SK-N-SH treated with all-trans-retinoic acid at 6 μM for 48 hours (cell line): ENCODE measurements at regions not wholly inside any gene's neighbourhood (a gene's known extent, or its start where the extent isn't known, plus 50 kb on each side); places are given as distances from the start of the nearest gene placed in this dataset.
A peak's percentile ranks its signal among the peaks of the same experiment; 100 is the strongest.

ENCODE experiments used
- ATAC-seq: fragments of 200-7000 bp; cut with Tn5 transposase; 3 replicates; pipeline ENCODE4 v1.9.1; 2020; ENCODE audit warnings: mild to moderate bottlenecking, moderate library complexity
- ARNTL ChIP-seq: fragments of 450-650 bp; formaldehyde crosslinking; IDR thresholded peaks from 2 replicates; pipeline ENCODE4 v1.5.0; 2020; ENCODE audit warnings: low read depth, mild to moderate bottlenecking, moderate library complexity, borderline replicate concordance
- BACH2 ChIP-seq: fragments of 250-450 bp; sonication (Bioruptor Pico); IDR thresholded peaks from 2 replicates; pipeline ENCODE4 v1.9.0; 2021; ENCODE audit warnings: mild to moderate bottlenecking, borderline replicate concordance
- CREB5 ChIP-seq: fragments of 250-450 bp; sonication (Bioruptor Pico); IDR thresholded peaks from 2 replicates; pipeline ENCODE4 v1.5.1; 2020; ENCODE audit warnings: low read depth, mild to moderate bottlenecking, moderate library complexity
- CSDC2 ChIP-seq: fragments of 250-450 bp; sonication (Bioruptor Pico); IDR thresholded peaks from 2 replicates; pipeline ENCODE4 v1.5.0; 2020; ENCODE audit warnings: mild to moderate bottlenecking, moderate library complexity
- ESRRG ChIP-seq: fragments of 250-450 bp; sonication (Bioruptor Pico); IDR thresholded peaks from 2 replicates; pipeline ENCODE4 v1.6.1; 2021; ENCODE audit warnings: mild to moderate bottlenecking
- GLIS3 ChIP-seq: fragments of 250-450 bp; sonication (Bioruptor Pico); IDR thresholded peaks from 2 replicates; pipeline ENCODE4 v1.5.0; 2020; ENCODE audit warnings: mild to moderate bottlenecking, moderate library complexity
- ISL1 ChIP-seq: fragments of 250-450 bp; sonication (Bioruptor Pico); IDR thresholded peaks from 2 replicates; pipeline ENCODE4 v2.1.2; 2022; ENCODE audit warnings: mild to moderate bottlenecking, moderate library complexity
- OSR1 ChIP-seq: fragments of 250-450 bp; sonication (Bioruptor Pico); IDR thresholded peaks from 2 replicates; pipeline ENCODE4 v1.8.0; 2022; ENCODE audit warnings: moderate library complexity, mild to moderate bottlenecking, inconsistent platforms
- POU6F1 ChIP-seq: fragments of 250-450 bp; sonication (Bioruptor Pico); IDR thresholded peaks from 2 replicates; pipeline ENCODE4 v1.8.0; 2021; ENCODE audit warnings: low read depth, mild to moderate bottlenecking, moderate library complexity, borderline replicate concordance
- PPARA ChIP-seq: fragments of 250-450 bp; sonication (Bioruptor Pico); IDR thresholded peaks from 2 replicates; pipeline ENCODE4 v1.5.0; 2020; ENCODE audit warnings: mild to moderate bottlenecking, borderline replicate concordance
- RARB ChIP-seq: fragments of 250-450 bp; sonication (Bioruptor Pico); IDR thresholded peaks from 2 replicates; pipeline ENCODE4 v1.8.0; 2021; ENCODE audit warnings: mild to moderate bottlenecking, moderate library complexity
- SNAI2 ChIP-seq: fragments of 250-450 bp; sonication (Bioruptor Pico); IDR thresholded peaks from 2 replicates; pipeline ENCODE4 v1.5.0; 2020; ENCODE audit warnings: mild to moderate bottlenecking, moderate library complexity
- TCF4 ChIP-seq: fragments of 250-450 bp; sonication (Bioruptor Pico); IDR thresholded peaks from 2 replicates; pipeline ENCODE4 v1.8.0; 2021; ENCODE audit warnings: mild to moderate bottlenecking, moderate library complexity, borderline replicate concordance
- TOX ChIP-seq: fragments of 250-450 bp; sonication (Bioruptor Pico); IDR thresholded peaks from 2 replicates; pipeline ENCODE4 v1.8.0; 2021; ENCODE audit warnings: mild to moderate bottlenecking, moderate library complexity, borderline replicate concordance
- TSHZ2 ChIP-seq: fragments of 250-450 bp; sonication (Bioruptor Pico); IDR thresholded peaks from 2 replicates; pipeline ENCODE4 v1.5.0; 2020; ENCODE audit warnings: mild to moderate bottlenecking, moderate library complexity
- ZC3H10 ChIP-seq: fragments of 250-450 bp; sonication (Bioruptor Pico); IDR thresholded peaks from 2 replicates; pipeline ENCODE4 v1.5.1; 2021; ENCODE audit warnings: mild to moderate bottlenecking, moderate library complexity
- ZFP3 ChIP-seq: fragments of 250-450 bp; sonication (Bioruptor Pico); IDR thresholded peaks from 2 replicates; pipeline ENCODE4 v1.5.0; 2020; ENCODE audit warnings: mild to moderate bottlenecking, moderate library complexity
- ZFP30 ChIP-seq: fragments of 450-650 bp; formaldehyde crosslinking; IDR thresholded peaks from 2 replicates; pipeline ENCODE4 v1.5.0; 2022; ENCODE audit warnings: mild to moderate bottlenecking, moderate library complexity
- ZNF565 ChIP-seq: fragments of 450-650 bp; formaldehyde crosslinking; conservative IDR thresholded peaks from 2 replicates; pipeline ENCODE4 v1.5.0; 2020; ENCODE audit warnings: low read depth, mild to moderate bottlenecking, moderate library complexity
- ZNF8 ChIP-seq: fragments of 450-650 bp; formaldehyde crosslinking; IDR thresholded peaks from 2 replicates; pipeline ENCODE4 v1.5.0; 2020; ENCODE audit warnings: mild to moderate bottlenecking, moderate library complexity
- TF ChIP-seq, protein P1 (sequence below): fragments of 250-450 bp; sonication (Bioruptor Pico); IDR thresholded peaks from 2 replicates; pipeline ENCODE4 v1.8.0; 2020; ENCODE audit warnings: mild to moderate bottlenecking, moderate library complexity, borderline replicate concordance

GRCh38 chr15:38164061-38164460 is 88.6 kb upstream of the SPRED1 start:
- TF ChIP-seq ZFP30, result no peak
- no peak for TF ChIP-seq CSDC2 (CRISPR knock-in tag)
- no peak for TF ChIP-seq RARB (CRISPR knock-in tag)
- TF ChIP-seq POU6F1, result no peak
- no peak for TF ChIP-seq ZFP3 (CRISPR knock-in tag)
- no peak for TF ChIP-seq TSHZ2
- TF ChIP-seq PPARA (CRISPR knock-in tag), result no peak
- TF ChIP-seq ZNF8, result no peak
- TF ChIP-seq ARNTL (CRISPR knock-in tag), result no peak
- no peak for TF ChIP-seq ISL1 (CRISPR knock-in tag)
- TF ChIP-seq ZNF565 (CRISPR knock-in tag), result no peak
- peak; percentile 46 for ATAC-seq

- TF ChIP-seq ESRRG (CRISPR knock-in tag), result no peak
- no peak for TF ChIP-seq RARB (CRISPR knock-in tag)
- TF ChIP-seq BACH2 (CRISPR knock-in tag), result no peak
- no peak for TF ChIP-seq TOX (CRISPR knock-in tag)
- no peak for TF ChIP-seq ZC3H10
- TF ChIP-seq TSHZ2, result no peak
- no peak for TF ChIP-seq OSR1 (CRISPR knock-in tag)
- TF ChIP-seq ZFP30, result no peak
- no peak for TF ChIP-seq GLIS3 (CRISPR knock-in tag)
- no peak for TF ChIP-seq ISL1 (CRISPR knock-in tag)
- TF ChIP-seq ARNTL (CRISPR knock-in tag), result no peak
- TF ChIP-seq, protein P1, sequence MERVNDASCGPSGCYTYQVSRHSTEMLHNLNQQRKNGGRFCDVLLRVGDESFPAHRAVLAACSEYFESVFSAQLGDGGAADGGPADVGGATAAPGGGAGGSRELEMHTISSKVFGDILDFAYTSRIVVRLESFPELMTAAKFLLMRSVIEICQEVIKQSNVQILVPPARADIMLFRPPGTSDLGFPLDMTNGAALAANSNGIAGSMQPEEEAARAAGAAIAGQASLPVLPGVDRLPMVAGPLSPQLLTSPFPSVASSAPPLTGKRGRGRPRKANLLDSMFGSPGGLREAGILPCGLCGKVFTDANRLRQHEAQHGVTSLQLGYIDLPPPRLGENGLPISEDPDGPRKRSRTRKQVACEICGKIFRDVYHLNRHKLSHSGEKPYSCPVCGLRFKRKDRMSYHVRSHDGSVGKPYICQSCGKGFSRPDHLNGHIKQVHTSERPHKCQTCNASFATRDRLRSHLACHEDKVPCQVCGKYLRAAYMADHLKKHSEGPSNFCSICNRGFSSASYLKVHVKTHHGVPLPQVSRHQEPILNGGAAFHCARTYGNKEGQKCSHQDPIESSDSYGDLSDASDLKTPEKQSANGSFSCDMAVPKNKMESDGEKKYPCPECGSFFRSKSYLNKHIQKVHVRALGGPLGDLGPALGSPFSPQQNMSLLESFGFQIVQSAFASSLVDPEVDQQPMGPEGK (CRISPR knock-in tag), result no peak
- TF ChIP-seq SNAI2, result no peak
- TF ChIP-seq POU6F1, result no peak
- ATAC-seq, result no peak
Measured at GRCh38 chr15:38164507-38164906, 88.1 kb upstream of the SPRED1 start.

DNA sequence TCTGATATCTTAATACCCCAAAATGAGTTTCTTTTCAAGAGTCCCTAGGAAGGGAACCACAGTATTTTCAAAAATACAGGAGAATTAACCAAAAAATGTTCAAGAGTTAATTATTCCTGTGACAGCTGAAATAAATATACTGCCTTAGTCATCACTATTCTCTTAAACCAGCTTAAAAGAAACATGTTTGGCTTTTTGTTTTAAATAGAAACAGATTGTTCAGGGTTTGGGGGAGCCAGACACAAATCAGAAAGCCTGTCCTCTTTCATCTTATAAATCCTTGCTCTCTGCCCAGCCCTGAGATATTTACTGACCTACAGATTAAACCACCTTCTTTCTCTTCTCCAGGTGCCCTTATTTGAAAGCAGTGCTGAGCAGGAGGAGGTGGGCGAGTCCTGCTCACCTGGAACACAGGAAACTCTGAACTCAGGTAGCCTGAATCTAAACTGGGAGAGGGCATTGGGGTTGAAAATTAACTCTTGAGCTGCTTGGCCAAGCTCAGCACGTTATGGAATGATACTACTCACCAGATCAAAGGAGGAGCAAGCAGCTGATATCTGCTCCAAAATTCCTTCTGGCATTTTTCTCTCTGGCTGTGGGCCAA is 84.1 kb upstream of the SPRED1 start:
- ATAC-seq, result peak; percentile 58; the same call in 2 of the 3 replicates
- TF ChIP-seq CSDC2 (CRISPR knock-in tag), result no peak
- no peak for TF ChIP-seq POU6F1
- no peak for TF ChIP-seq ESRRG (CRISPR knock-in tag)
- TF ChIP-seq TCF4 (CRISPR knock-in tag), result no peak
- TF ChIP-seq, protein P1 (CRISPR knock-in tag), result no peak
- no peak for TF ChIP-seq ISL1 (CRISPR knock-in tag)
- no peak for TF ChIP-seq CREB5
- no peak for TF ChIP-seq GLIS3 (CRISPR knock-in tag)
